ENCODE measurements at regions not wholly inside any gene's neighbourhood (a gene's known extent, or its start where the extent isn't known, plus 50 kb on each side); places are given as distances from the start of the nearest gene placed in this dataset.

DNA sequence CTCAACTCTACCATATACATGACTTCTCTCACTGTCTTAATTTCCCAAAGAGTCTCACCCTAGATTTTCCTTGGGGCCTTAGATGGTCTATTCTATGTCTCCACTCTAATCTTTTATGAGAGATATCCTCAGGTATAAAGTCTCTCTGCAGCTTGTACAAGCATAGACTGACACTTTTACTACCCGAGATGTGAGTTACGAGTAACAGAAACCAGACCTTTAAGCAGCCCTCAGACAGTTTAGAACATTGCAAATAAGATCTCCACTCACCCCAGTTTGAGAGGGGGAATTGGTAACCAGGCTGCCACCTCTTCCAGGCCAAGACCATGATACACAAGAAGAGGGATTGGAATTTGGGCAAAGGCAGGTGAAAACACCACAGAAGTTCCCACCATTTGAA, 542.5 kb downstream of the TLE4 start:
- no peaks in the 10 kb centered on the region for H4K20me1 ChIP-seq (ENCODE audit: control insufficient read depth, extremely low read depth, insufficient read depth, low read length)
- H3K9ac ChIP-seq (ENCODE audit: control insufficient read depth, extremely low read depth, insufficient read depth, low read length) = no peak overlapping the region
- no peaks in the 10 kb centered on the region for H3K4me1 ChIP-seq (ENCODE audit: control insufficient read depth, extremely low read depth, insufficient read depth, low read length)
- no peak overlapping the region for H3K27ac ChIP-seq (ENCODE audit: control insufficient read depth, insufficient read depth, low read length)
- DNase-seq (ENCODE audit: low read depth, low spot score) (no peak), FAIRE-seq (no peak)
- no peaks in the 10 kb centered on the region for H3K9me1 ChIP-seq (ENCODE audit: control insufficient read depth, extremely low read depth, insufficient read depth, low read length)
- H3K36me3 ChIP-seq (ENCODE audit: control insufficient read depth in 2 of 2, extremely low read depth in 1 of 2, insufficient read depth in 2 of 2, low read length in 2 of 2) = no peaks in the 10 kb centered on the region
- no peak for TF ChIP-seq EZH2 (IDR thresholded peaks at IDR 0.05; ENCODE audit: low read length)
- TF ChIP-seq, protein P1, sequence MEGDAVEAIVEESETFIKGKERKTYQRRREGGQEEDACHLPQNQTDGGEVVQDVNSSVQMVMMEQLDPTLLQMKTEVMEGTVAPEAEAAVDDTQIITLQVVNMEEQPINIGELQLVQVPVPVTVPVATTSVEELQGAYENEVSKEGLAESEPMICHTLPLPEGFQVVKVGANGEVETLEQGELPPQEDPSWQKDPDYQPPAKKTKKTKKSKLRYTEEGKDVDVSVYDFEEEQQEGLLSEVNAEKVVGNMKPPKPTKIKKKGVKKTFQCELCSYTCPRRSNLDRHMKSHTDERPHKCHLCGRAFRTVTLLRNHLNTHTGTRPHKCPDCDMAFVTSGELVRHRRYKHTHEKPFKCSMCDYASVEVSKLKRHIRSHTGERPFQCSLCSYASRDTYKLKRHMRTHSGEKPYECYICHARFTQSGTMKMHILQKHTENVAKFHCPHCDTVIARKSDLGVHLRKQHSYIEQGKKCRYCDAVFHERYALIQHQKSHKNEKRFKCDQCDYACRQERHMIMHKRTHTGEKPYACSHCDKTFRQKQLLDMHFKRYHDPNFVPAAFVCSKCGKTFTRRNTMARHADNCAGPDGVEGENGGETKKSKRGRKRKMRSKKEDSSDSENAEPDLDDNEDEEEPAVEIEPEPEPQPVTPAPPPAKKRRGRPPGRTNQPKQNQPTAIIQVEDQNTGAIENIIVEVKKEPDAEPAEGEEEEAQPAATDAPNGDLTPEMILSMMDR (optimal IDR thresholded peaks at IDR 0.05 in 1 of 3, IDR thresholded peaks at IDR 0.05 in 1 of 3, conservative IDR thresholded peaks at IDR 0.05 in 1 of 3; ENCODE audit: extremely low read depth in 1 of 3, insufficient read depth in 2 of 3, low read length in 3 of 3) = no peak
- no peaks in the 10 kb centered on the region for H3K9me3 ChIP-seq (ENCODE audit: control insufficient read depth, low read depth, low read length)
- no peak overlapping the region for H2AFZ ChIP-seq (ENCODE audit: control insufficient read depth, low read length)
- H3K4me2 ChIP-seq (ENCODE audit: control insufficient read depth, extremely low read depth, insufficient read depth, low read depth, low read length) = no peak overlapping the region
- H3K4me3 ChIP-seq (ENCODE audit: control insufficient read depth in 2 of 3, extremely low read depth in 1 of 3, insufficient read depth in 2 of 3, low read depth in 1 of 3, low read length in 3 of 3) = no peak overlapping the region
- H3K79me2 ChIP-seq (ENCODE audit: control insufficient read depth, insufficient read depth, low read length) = no peaks in the 10 kb centered on the region
- dilution Hi-C loops (cut with MboI; ENCODE audit: extremely low pct_ligation_motif_present, low sequenced_read_pairs) = no loop called here
- no peaks in the 10 kb centered on the region for H3K27me3 ChIP-seq (ENCODE audit: control insufficient read depth, extremely low read depth, insufficient read depth, low read length)

- Histone ChIP-seq H3K4me3 (ENCODE audit: control insufficient read depth in 2 of 3, extremely low read depth in 1 of 3, insufficient read depth in 2 of 3, low read depth in 1 of 3, low read length in 3 of 3) (no peak overlapping the region), H3K36me3 (ENCODE audit: control insufficient read depth in 2 of 2, extremely low read depth in 1 of 2, insufficient read depth in 2 of 2, low read length in 2 of 2) (no peaks in the 10 kb centered on the region), H3K9me1 (ENCODE audit: control insufficient read depth, extremely low read depth, insufficient read depth, low read length) (no peaks in the 10 kb centered on the region), H2AFZ (ENCODE audit: control insufficient read depth, low read length) (no peak overlapping the region), H3K4me1 (ENCODE audit: control insufficient read depth, extremely low read depth, insufficient read depth, low read length) (no peaks in the 10 kb centered on the region), H3K27me3 (ENCODE audit: control insufficient read depth, extremely low read depth, insufficient read depth, low read length) (no peaks in the 10 kb centered on the region), H3K79me2 (ENCODE audit: control insufficient read depth, insufficient read depth, low read length) (no peaks in the 10 kb centered on the region), H3K27ac (ENCODE audit: control insufficient read depth, insufficient read depth, low read length) (no peak overlapping the region), H4K20me1 (ENCODE audit: control insufficient read depth, extremely low read depth, insufficient read depth, low read length) (no peaks in the 10 kb centered on the region), H3K9ac (ENCODE audit: control insufficient read depth, extremely low read depth, insufficient read depth, low read length) (no peak overlapping the region), H3K4me2 (ENCODE audit: control insufficient read depth, extremely low read depth, insufficient read depth, low read depth, low read length) (no peak overlapping the region), H3K9me3 (ENCODE audit: control insufficient read depth, low read depth, low read length) (no peaks in the 10 kb centered on the region)
- FAIRE-seq (no peak), DNase-seq (ENCODE audit: low read depth, low spot score) (no peak)
- TF ChIP-seq, protein P1 (optimal IDR thresholded peaks at IDR 0.05 in 1 of 3, IDR thresholded peaks at IDR 0.05 in 1 of 3, conservative IDR thresholded peaks at IDR 0.05 in 1 of 3; ENCODE audit: extremely low read depth in 1 of 3, insufficient read depth in 2 of 3, low read length in 3 of 3) = no peak
- dilution Hi-C loops (cut with MboI; ENCODE audit: extremely low pct_ligation_motif_present, low sequenced_read_pairs) = no loop called here
Measured at GRCh38 chr9:80107931-80108660, 536.3 kb downstream of the TLE4 start.
